22Rv1 (cell line): ENCODE measurements at regions not wholly inside any gene's neighbourhood (a gene's known extent, or its start where the extent isn't known, plus 50 kb on each side); places are given as distances from the start of the nearest gene placed in this dataset.

ENCODE experiments used
- H3K27ac ChIP-seq: fragments of 450-650 bp; 2 replicates; pipeline ENCODE4 v1.5.1; 2017
- CTCF ChIP-seq: fragments of 450-650 bp; IDR thresholded peaks from 2 replicates; pipeline ENCODE4 v1.5.1; 2017; ENCODE audit warnings: mild to moderate bottlenecking
- ZFX ChIP-seq: fragments of 450-650 bp; IDR thresholded peaks from 2 replicates; pipeline ENCODE4 v1.6.1; 2017; ENCODE audit warnings: antibody characterized with exemption, borderline replicate concordance

GRCh38 chr7:84281518-84281917 lies 86.9 kb upstream of the SEMA3A start:
- TF ChIP-seq ZFX, result no peak
- no peak for TF ChIP-seq CTCF
- no peak overlapping the region for H3K27ac ChIP-seq

DNA sequence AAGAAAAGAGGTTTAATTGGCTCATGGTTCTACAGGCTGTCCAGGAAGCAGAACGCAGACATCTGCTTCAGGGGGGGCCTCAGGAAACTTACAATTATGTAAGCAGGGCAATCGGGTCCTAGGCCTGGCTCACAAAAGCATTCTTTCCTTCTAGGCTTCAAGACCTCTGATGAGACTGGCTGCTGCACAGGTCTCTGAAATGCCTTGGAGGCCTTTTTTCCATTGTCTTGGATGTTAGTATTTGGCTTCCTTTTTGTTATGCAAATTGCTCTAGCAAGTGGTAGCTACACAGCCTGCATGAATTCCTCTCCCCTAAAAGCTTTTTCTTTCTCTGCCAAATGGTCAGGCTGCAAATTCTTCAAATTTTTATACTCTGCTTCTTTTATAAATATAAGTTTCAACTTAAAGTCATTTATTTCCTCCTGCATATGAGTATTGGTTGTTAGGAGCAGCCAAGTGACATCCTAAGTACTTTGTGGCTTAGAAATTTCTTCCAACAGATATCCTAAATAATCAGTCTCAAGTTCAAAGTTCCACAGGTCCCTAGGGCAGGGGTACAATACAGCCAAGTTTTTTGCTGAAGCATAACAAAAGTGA lies 83.1 kb upstream of the SEMA3A start:
- no peak for TF ChIP-seq CTCF
- no peak for TF ChIP-seq ZFX
- no peak overlapping the region for H3K27ac ChIP-seq

DNA sequence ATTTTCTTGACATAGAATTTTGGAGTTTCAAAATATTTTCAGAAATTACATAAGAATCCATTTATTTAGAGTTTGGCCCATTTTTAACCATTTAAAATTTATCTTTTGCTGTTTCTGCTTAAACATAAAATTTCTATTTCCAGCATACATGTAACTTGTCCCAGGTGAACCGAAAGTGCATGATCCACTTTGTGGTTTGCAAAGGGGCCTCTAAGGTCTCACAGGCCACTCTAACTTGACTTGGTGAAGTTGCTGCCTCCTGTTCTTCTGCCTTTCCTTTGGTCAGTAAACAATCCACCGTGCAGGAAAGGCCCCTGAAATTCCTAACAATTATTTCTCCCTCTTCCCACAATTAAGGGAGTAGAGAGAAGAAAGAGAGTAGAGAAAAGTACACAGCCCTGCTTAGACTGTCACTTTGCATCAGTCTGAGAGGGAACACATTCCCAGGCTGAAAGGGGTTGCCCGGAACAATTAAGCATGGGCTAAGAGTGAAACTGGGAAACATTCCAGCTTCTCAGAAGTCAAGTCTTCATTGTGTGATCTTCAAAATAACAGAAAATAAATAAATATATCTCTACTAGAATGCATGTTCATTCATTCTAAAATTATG lies 79.5 kb upstream of the SEMA3A start:
- no peak for TF ChIP-seq CTCF
- TF ChIP-seq ZFX, result no peak
- H3K27ac ChIP-seq, result no peak overlapping the region

DNA sequence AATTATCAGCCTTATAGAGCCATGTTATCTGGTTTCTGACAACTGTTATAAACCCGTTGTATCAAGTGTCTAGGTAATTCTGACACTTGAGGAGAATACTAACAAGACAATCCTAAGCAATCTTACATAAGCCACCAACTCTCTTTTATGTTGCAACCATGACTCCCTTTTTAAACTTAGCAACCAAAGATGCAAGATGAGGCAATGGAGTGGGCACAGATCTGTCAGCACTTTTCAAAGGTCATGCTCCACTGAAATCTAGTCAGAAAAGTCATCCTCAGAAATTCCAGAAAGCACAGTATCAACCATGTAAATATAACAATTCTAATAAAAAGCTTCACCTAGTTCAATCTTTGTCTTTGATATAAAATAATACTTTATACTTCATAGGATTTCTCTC lies 77.0 kb upstream of the SEMA3A start:
- H3K27ac ChIP-seq, result no peak overlapping the region
- TF ChIP-seq CTCF, result no peak
- TF ChIP-seq ZFX, result no peak

- no peak overlapping the region for H3K27ac ChIP-seq
- TF ChIP-seq CTCF (no peak), ZFX (no peak)
Measured at GRCh38 chr7:84264396-84264795, 69.8 kb upstream of the SEMA3A start.

GRCh38 chr7:84263106-84263505 lies 68.5 kb upstream of the SEMA3A start:
- no peak for TF ChIP-seq ZFX
- TF ChIP-seq CTCF, result no peak
- no peak overlapping the region for H3K27ac ChIP-seq

GRCh38 chr7:84261509-84261908 lies 66.9 kb upstream of the SEMA3A start:
- no peak for TF ChIP-seq ZFX
- TF ChIP-seq CTCF, result no peak
- H3K27ac ChIP-seq, result no peak overlapping the region
